Stimulated activated CD8-positive, alpha-beta memory T cell treated with anti-CD3 and anti-CD28 coated beads, Interleukin-12 subunit alpha, Interleukin-12 subunit beta, amount 100 ng/mL, for 1 hour (primary cell): ENCODE measurements at regions not wholly inside any gene's neighbourhood (a gene's known extent, or its start where the extent isn't known, plus 50 kb on each side); places are given as distances from the start of the nearest gene placed in this dataset.
"Not testable (repeated sequence)": the region's sequence is repeated elsewhere in the genome, so short reads cannot be mapped to it uniquely, and the experiment has no call there.

Experiments
- DNase-seq: peaks from one replicate; pipeline ENCODE4 v3.0.0-alpha.2; 2020; ENCODE audit warnings: low read depth

DNA sequence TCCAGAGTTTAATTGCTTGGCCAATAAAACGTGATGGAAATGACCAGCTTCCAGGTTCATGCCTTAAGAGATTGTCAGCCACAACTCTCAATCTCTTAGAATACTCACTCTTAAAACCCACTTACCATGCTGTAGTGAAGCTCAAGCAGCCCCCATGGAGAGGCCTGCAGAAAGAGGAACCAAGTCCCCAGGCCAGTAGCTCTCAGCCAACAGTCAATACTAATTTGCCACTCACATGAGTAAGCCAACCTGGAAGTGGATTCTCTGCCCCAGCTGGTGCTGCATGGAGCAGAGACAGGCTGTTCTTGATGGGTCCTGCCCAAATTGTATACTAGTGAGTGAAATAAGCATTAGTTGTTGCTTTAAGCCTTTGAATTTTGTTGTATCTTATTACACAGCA, 155.9 kb downstream of the OXSM start:
- no peak for DNase-seq

DNA sequence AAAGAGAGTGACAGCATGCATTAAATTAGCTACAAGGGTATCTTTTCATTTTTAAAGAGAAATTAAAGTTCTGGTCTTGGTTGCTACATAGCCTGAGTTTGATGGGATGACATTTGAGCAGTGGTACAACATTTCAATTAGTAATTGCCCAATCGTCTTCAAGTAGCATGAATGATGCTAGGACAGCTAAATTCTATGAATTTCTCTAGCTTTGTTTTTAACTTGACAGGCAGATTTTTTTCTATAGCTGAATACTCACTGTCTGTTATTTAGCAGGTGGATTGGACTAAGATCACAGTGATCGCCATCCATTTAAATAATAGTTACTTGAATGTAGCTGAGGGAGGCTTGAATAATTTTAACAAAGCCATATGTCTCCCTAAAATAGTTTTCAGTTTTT, 162.2 kb downstream of the OXSM start:
- DNase-seq = no peak

DNA sequence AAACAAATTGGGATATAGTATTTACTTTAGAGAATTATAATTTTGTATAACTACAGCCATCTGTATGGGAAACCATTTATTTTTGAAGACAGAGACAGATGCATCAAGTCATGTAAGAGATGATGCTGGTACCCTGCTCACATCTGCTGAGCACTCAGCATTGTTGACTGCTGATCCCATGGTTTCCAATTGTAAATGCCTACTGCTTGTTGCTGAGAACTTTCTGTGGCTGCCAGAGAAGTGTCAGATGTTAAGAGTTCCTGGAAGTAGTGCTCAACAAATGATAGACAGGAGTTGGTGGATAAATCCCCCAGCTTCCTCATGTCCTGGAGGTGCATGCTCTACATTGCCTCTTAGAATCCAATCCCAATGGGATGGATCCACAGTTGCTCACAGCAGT, 167.1 kb downstream of the OXSM start:
- DNase-seq = no peak

DNA sequence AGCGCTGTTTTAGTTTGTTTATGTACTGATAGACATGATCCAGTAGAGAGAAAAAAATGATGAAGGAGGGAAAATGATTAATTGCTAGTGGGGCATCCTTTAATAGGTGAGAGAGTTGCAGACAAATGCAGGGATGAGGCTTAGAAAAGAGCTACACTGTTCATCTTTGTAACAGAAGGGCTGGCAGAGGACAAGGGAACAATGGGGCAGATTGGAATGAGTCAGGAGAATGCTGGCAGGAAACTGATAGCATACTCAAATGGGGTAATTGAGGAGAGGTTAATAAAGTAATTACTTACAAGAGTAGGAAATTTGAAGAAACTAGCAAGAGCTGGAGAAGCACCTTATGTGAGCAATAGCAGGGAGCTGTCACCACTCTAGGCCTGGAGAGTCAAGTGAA, 170.9 kb downstream of the OXSM start:
- no peak for DNase-seq

DNA sequence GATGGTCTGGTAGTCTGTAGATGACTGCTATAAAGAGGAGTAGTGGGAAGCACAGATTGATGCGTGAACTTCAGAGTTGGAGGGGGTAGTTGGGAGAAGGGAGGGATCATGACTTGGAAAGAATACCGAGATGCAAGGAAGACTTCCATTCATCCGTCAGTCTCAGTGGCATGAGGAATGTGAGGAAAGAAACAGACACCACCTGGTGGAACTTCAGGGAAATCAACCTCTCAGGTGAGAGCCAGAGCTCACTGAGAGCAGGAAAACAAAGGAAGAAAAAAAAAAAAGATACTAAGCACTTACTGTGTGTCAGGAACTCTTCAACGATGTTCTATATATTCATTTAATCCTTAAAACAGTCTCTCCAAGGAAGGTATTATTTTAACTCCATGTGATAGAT, 172.4 kb downstream of the OXSM start:
- DNase-seq = no peak

DNA sequence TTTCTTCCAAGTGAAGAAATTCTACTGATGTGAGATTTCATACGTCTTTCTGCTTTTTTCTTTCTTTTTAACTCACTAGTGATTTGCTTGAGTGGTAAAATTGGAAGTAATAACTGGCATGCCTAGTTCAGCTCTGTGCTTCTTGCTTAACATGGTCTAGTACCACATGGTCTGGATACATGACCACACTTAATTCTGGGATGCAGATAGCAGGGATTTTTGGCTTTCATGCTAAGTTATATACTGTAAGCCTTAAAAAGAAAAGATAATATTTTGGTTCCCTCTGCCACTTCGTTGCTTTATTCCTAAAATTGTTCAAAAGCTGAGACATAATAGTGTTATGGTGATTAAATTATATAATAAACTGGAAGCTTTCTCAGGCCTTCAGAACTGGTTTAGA, 174.3 kb downstream of the OXSM start:
- no peak for DNase-seq

DNA sequence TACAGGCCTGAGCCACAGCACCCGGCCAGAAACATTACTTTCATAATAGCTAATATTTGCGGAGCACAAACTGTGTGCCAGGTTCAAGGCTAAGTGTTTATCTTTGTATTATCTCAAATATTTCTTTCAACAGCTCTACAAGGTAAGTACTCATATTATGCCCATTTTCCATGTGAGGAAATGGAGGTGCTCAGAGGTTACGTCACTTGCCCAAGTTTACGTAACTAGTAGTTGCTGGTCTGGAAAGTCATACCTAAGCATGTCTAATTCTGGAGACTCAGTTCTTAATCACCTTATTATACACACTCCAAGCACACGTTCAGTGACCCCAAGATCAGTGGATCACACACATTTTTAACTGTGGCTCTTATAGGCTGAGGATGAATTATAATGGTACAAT, 177.5 kb downstream of the OXSM start:
- DNase-seq = no peak

DNA sequence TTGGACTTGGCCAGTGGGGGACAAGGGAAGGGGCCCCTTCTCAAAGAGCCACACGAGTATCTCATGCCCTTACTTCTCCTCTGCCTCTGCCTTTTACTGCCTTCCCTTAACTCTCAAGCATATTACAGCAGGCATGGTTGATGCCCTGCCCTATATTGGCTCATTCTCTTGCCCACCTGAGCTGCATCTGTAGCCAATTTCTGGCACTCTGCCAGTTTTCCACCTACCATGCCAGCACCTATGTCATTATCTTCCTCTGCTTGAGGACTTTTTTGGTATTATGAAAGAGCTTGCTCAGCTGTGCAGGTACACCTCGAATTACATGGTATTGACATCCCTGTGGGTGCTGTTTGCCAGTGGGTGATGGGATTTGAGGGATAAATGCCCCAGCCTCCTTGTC, 181.8 kb downstream of the OXSM start:
- no peak for DNase-seq

DNA sequence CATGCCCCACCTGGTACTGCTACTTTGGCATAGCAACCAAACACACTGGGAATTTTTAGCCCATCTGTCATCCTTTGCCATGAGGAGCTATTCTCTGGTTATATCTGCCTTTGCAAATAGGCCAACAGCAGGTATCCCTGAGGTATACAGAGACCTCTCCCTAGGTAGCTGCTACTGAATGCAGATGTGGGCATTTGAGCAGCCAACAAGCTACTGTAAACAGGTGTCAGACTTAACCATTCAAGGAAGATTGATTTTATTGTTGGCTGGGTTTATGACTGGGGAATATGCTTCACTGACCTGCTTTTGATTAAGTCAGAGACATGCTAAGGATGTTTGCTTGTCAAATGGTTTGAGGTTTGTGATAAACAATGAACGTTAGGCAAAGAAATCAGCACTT, 183.2 kb downstream of the OXSM start:
- DNase-seq = no peak

DNA sequence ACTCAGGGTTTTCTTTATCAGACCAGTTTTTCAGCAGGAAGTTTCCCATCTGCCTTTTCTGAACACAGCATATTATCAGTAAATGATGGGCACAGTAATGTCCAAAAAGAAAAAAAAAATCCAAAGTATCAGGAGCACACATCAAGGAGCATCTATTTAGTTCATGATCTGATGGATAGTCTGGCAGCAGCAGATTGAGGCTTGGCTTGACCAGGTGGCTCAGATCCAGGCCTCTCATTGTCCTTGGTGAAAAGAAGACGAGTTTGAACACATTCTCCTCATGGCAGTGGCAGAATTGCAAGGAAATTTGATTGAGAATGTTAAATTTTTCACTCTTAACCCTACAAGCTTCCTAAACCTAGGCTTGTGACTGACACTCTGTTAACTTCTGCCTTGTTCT, 192.9 kb downstream of the OXSM start:
- no peak for DNase-seq

DNA sequence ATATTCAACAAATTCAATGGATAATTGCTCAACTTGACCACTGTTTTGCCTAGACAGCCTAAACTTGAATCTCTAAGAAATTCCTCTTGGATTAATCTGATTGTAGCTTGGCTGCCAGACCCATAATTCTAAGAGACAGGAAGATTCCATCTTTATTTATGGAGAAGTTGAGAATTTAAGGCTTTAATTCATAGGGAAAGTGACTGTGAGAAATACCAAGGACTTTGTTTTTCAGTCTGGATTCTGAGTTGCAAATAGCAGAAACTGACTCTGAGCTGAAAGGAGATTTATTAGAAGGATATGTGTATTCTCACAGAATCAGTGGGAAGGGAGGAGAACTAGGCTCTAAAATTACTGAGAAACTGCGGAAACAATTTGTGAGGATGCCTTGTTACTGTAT, 195.7 kb downstream of the OXSM start:
- no peak for DNase-seq

DNA sequence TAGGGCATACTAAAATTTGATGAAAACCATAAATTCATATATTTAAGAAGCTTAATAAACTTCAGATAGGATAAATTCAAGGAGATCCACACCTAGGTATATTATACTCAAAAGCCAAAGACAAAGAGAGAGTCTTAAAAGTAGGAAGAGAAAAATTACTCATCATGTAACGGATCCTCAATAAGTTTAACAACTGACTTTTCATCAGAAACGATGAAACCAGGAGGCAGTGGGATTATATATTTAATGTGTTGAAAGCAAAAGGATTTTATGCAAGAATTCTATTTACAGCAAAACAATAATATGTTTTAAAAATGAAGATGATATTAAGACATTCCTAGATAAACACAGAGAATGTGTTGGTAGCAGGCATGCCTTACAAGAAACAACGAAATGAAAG, 202.7 kb downstream of the OXSM start:
- DNase-seq = no peak

DNA sequence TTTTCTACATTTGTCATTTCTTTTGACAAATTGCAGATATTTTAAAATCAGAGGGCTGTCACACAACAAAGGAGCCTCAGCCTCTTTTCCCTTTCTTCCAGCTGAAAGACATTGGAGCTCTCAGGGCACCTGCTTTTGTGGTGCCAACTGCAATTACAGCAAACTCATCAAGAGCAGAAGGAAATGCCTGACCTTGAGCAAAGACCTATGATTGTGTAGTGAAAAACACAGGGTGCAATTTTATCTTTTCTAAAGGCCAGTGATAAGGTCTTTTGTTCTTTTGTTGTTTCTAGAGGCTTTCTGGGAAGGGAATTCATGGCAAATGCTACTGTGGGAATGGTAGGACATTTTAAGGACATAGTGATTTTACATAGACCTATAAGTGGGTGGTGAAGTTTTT, 214.3 kb downstream of the OXSM start:
- DNase-seq = no peak

DNA sequence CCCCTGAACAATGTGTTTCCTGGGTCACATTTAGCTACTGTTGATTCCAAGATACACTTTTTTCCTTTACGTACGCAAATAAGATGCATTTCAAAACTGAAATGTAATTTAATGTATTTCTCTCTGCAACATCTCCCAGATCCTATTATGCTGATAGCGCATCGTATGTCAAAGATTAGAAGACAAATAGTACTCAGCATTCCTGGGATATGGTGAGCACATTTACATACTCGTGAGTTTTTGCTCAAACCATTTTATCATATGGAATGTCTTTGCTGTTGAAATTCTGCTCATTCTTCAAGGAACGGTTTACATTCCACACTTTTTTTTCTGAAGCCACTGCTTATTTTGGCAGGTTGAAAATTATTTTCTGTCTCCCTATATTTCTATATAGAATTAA, 221.4 kb downstream of the OXSM start:
- no peak for DNase-seq

DNA sequence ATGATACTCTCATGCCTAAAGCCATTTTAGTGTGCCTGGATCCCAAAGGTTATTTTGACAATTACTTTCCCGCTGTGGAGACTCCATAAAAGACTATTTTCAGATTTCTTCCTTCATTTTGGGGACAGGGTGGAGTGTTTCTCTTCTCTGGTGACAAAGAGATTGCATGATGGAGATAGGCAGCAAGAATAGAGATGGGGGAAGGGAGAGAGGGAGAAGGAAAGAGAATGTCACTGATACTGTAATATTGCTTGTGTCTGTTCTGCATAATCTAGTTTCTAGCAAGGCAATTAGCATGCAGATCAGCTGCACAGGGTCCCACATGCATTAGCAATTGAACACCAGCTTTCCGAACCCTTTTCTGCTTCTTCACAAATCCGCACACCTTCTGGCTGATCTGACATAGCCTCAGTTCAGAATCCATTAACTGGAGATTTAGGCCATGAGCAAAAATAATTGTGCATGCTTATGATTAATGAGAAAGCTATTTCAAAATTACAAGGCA, 222.4 kb downstream of the OXSM start:
- no peak for DNase-seq

DNA sequence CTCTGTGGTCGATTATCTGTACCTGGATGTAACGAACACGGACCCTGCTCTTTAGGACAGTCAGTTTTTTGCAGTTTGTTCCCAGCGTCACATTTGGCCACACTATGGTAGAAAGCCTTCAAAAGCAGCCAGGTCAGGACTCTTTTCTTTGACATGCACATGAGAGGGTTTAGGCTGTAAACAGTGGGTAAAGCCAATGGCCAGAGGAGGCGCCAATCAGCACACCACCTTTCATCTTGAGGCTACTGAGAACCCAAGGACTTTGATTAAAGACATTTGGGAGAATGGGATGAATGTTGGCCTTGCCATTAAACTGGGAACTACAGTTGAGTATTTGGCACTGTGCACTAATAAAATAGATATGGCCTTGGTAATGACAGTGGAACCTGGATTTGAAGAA, 225.9 kb downstream of the OXSM start:
- DNase-seq = no peak

DNA sequence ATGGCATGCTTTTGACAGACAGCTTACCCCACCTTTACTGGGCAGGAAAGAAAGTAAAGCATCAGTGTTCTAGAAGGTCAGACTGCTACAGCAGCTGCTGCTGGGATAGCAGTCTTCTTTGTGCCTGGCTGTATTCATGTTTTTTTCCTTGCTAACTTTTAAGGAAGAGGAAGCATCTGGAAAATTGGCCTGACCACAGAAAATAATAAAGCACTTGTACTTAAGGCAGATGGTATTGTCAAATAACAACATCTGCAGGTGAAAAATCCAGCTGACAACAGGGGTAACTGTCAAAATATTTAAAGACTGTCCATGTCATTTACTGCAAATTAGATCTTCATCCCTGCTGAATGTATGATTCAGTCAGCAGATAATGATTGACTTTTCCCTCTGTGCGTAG, 229.0 kb downstream of the OXSM start:
- DNase-seq = no peak

DNA sequence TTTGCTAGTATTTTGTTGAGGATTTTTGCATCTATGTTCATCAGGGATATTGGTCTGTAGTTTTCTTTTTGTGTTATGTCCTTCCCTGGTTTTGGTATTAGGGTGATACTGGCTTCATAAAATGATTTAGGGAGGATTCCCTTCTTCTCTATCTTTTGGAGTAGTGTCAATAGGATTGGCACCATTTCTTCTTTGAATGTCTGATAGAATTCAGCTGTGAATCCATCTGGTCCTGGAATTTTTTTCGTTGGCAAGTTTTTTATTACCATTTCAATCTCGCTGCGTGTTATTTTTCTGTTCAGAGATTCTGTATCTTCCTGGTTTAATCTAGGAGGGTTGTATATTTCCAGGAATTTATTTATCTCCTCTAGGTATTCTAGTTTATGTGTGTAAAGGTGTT, 234.3 kb downstream of the OXSM start:
- DNase-seq = not testable (repeated sequence)

DNA sequence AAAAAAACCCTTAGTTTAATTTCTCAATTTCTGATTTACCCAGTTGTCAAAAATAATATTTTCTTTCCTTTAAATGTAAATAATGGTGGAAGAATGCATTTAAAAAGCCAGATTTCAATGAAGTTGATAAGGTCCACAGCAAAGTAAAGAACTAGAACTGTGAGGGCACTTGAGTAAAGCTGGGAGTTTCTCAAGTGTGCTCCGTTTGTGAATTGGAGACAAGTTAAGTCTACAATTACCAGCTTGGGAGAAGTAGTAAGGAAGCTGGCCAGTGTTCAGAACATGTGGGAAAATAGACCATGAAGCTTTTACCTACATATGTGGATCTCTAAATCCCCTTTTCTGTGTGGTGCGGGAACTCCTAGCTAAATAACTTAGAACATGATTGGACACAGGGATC, 239.4 kb downstream of the OXSM start:
- DNase-seq = no peak

DNA sequence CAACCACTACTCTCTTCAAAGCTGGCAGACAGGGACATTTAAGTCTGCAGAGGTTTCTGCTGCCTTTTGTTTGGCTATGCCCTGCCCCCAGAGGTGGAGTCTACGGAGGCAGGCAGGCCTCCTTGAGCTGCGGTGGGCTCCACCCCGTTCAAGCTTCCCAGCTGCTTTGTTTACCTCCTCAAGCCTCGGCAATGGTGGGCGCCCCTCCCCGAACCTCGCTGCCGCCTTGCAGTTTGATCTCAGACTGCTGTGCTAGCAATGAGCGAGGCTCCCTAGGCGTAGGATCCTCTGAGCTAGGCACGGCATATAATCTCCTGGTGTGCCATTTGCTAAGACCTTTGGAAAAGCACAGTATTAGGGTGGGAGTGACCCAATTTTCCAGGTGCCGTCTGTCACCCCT, 252.2 kb downstream of the OXSM start:
- DNase-seq = not testable (repeated sequence)

DNA sequence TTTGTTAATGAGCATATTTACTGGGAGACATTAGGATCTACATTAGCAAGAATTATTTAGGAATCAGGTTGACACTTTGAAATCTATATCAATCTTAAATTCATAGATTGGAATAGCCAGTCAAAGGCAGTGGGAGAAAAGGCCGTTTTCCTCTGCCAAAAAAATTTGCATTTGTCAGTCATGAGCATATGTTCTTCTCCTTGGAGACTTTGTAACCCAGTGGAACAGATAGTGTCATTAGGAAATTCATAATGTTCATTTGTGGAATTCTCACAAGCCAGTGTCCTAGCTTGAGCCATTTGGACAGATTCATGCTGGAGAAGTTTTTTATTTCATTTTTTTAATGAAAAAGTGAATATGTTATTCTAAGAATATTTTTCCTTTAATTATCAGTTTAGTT, 260.1 kb downstream of the OXSM start:
- no peak for DNase-seq

DNA sequence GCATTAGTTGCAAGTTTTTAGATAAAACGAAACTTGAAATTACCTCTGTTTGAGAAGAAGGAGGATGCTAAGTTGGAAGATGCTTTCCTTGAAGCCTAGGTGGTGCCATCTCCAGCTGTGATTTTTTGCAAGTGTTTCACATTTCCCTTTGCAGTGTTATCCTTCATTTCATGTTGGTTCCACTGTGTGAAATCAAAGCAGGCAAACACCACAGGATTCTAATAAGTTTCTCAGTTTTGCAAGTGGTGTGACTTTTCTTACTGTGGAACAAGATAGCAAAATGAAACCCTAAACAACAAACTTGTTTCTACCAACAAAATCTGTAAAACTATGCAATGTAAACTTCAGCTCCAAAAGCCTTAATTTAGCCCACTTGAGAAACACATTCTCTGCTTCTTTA, 260.9 kb downstream of the OXSM start:
- DNase-seq = no peak

DNA sequence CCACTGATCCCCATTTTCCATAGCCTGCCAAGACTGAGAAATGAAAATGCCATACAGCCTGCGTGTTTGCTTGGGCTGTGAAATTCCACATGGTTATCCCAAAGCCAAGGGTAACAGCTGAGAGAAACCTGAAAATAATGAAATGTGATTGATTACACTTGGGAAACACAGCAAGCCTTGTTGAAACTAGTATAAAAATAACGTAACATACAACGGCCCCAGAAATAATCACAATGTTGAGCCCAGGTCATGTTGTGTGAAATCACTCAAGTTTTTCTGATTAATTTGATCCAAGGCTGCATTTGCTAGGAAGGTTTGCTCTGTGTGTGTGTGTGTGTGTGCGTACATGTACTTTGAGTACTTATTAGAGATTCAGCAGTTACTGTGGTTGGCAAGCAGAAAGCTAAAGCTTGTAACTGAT, 269.0 kb downstream of the OXSM start:
- no peak for DNase-seq

DNA sequence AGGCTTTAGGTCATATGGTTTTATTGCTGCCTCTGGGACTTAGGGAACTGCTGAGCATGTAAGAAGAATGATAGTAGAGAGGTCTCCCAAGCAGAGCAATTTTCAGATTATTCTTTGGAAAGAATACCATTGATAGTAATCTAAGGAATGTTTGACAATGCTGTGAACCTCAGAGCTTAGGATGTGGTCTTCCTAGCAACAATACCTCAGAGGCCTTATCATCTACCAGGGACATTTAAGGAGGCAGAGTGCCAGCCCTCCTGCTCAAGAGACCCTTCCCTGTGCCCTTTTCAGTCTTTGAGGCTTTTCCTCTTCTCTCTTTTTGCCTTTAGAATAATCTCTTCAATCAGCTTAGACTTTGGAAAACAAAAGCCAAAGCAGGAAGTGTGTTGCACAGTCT, 272.1 kb downstream of the OXSM start:
- no peak for DNase-seq

DNA sequence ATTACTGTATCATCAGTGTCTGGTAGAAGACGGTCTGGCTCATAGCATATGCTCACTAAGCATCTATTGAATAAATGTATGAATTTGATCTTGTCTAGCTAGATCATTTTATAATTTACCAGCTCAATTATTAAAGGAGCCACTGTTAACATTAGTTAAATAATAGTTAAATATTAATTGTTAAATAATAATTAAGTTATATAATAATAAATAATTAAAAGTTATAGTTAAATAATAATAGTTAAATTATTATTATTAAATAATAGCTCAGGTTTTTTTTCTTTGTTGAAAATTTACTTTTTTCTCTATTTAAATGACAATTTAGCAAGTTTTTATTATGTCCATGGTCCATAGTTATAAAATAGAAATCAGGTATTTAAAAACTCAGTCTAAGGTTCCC, 274.4 kb downstream of the OXSM start:
- DNase-seq = no peak
